CD1c-positive myeloid dendritic cell (primary cell): ENCODE measurements at regions not wholly inside any gene's neighbourhood (a gene's known extent, or its start where the extent isn't known, plus 50 kb on each side); places are given as distances from the start of the nearest gene placed in this dataset.

Source experiments
- DNase-seq: peaks from one replicate; pipeline ENCODE4 v3.0.0-alpha.2; 2016; ENCODE audit errors: extremely low spot score

- no peak for DNase-seq
Observed at GRCh38 chr7:121810831-121811672, 61.9 kb upstream of the PTPRZ1 start.

- DNase-seq, result no peak
Observed at GRCh38 chr7:121807078-121807477, 65.9 kb upstream of the PTPRZ1 start.

GRCh38 chr7:121803039-121803438 is 69.9 kb upstream of the PTPRZ1 start:
- DNase-seq, result no peak

- no peak for DNase-seq
Observed at GRCh38 chr7:121800916-121801675, 71.9 kb upstream of the PTPRZ1 start.

GRCh38 chr7:121798896-121799295 is 74.1 kb upstream of the PTPRZ1 start:
- no peak for DNase-seq

GRCh38 chr7:121798453-121798840 is 74.5 kb upstream of the PTPRZ1 start:
- DNase-seq, result no peak

GRCh38 chr7:121797657-121798452 is 75.1 kb upstream of the PTPRZ1 start:
- DNase-seq, result no peak

- no peak for DNase-seq
Observed at GRCh38 chr7:121796936-121797656, 75.9 kb upstream of the PTPRZ1 start.

GRCh38 chr7:121796381-121796780 is 76.6 kb upstream of the PTPRZ1 start:
- DNase-seq, result no peak

GRCh38 chr7:121795736-121796135 is 77.2 kb upstream of the PTPRZ1 start:
- no peak for DNase-seq

GRCh38 chr7:121793716-121794115 is 79.2 kb upstream of the PTPRZ1 start:
- no peak for DNase-seq

GRCh38 chr7:121777672-121778071 is 95.3 kb upstream of the PTPRZ1 start:
- DNase-seq, result no peak

- DNase-seq, result no peak
Observed at GRCh38 chr7:121774563-121774962, 98.4 kb upstream of the PTPRZ1 start.

- DNase-seq, result no peak
Observed at GRCh38 chr7:121766676-121767075, 106.3 kb upstream of the PTPRZ1 start.

GRCh38 chr7:121761399-121761798 is 111.6 kb upstream of the PTPRZ1 start:
- DNase-seq, result no peak

GRCh38 chr7:121755818-121756552 is 117.0 kb upstream of the PTPRZ1 start:
- DNase-seq, result no peak

GRCh38 chr7:121755286-121755685 is 117.7 kb upstream of the PTPRZ1 start:
- DNase-seq, result no peak

- no peak for DNase-seq
Observed at GRCh38 chr7:121753944-121754343, 119.0 kb upstream of the PTPRZ1 start.

GRCh38 chr7:121752706-121753105 is 120.3 kb upstream of the PTPRZ1 start:
- no peak for DNase-seq

- DNase-seq, result no peak
Observed at GRCh38 chr7:121748546-121748945, 124.4 kb upstream of the PTPRZ1 start.

- no peak for DNase-seq
Observed at GRCh38 chr7:121745856-121746255, 127.1 kb upstream of the PTPRZ1 start.
